CD4-positive, alpha-beta T cell treated with Interleukin-2 at 100 ng/mL for 4 hours (primary cell): ENCODE measurements at regions not wholly inside any gene's neighbourhood (a gene's known extent, or its start where the extent isn't known, plus 50 kb on each side); places are given as distances from the start of the nearest gene placed in this dataset.
"Not testable (repeated sequence)": the region's sequence is repeated elsewhere in the genome, so short reads cannot be mapped to it uniquely, and the experiment has no call there.

ENCODE experiments used
- DNase-seq: peaks from one replicate; pipeline ENCODE4 v3.0.0-alpha.2; 2020; ENCODE audit warnings: low spot score

DNA sequence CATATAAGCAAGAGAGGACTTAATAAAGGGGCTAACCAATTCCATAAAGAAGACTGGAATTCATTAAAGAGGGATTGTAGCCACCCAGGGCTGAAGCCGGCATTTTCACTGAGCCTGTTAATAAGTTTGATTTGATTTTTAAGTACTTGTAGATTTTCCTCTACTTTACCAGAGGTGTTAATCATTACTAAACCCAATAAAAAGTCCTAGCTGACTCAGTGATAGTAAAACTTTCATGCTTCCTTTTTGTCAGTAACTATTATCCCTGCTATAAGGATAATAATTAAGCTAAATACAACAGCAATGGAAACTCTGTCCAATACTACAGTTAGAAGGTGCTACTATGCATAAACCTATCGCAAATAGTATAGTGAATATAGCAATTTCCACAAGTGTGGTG lies 260.2 kb downstream of the CEMIP2 start:
- not testable (repeated sequence) for DNase-seq

DNA sequence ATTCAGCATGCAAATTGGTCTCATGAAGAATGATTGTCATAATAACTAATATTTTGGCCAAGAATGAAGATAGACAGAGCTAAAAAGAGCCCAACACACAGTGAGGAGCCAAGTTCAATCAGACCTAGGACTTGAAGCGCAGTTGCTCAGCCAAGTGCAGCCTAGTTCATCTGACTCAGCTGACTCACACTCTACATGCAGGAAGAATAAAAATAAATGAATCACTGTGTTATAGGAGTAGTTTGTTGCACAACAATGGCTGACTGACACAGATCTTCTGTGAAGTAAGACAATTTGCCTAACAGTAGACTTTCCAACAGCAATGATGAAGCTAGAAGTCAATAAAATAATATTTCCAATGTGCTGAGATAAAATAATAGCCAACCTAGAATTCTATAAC lies 261.5 kb downstream of the CEMIP2 start:
- no peak for DNase-seq

DNA sequence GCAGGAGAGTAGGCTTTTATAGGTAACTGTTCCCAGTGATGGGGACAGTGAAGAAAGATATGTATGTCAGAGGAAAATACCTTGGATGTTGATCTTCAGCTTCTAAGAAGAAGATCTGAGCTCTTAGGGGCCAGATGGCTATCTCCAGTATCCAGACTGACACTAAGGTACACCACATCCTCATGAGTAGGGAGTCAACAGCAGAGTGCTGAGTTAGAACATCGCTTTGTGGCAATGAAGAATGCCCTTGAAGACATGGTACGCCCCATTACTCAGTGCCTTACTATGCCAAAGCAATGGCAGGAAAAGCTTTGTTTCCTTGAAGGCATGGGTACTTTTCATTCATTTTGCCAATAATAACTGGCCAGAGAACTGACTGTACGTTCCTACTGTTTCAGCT lies 263.7 kb downstream of the CEMIP2 start:
- no peak for DNase-seq

DNA sequence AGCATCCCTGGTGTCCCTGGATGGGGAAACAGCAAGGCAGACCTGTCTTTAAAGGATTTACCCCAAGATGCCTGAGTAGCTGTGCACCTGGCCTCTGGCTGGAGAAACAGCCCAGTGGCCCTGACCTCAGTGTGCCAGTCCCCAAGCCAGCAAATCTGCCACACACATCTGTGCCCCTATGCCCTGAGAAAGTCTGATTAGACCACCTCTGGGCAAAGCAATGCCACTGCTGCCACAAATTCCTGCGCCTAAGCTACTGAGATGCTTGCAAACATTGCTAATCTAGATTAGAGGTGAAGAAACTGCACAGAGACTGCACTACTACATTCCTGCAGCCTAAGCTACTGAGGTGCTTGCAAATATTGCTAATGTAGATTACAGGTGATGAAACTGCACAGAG lies 269.6 kb downstream of the CEMIP2 start:
- no peak for DNase-seq

DNA sequence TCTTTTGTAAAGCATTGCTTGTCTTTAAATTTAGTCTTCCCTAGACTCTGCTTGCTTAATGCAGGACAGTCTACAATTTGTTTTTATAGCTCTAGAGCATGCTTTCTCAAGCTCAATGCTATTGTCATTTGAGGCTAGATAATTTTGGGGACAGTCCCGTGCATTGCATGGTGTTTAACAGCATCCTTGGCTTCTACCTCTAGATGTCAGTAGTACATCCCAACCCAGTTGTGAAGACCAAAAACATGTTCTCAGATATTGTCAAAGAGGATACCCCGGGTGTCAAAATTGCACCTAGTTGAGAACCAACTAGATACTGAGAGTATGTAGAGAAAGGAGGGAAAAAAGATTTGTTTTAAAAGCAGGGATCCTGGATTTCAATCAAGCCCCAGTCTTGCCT lies 277.5 kb downstream of the CEMIP2 start:
- DNase-seq, result no peak

DNA sequence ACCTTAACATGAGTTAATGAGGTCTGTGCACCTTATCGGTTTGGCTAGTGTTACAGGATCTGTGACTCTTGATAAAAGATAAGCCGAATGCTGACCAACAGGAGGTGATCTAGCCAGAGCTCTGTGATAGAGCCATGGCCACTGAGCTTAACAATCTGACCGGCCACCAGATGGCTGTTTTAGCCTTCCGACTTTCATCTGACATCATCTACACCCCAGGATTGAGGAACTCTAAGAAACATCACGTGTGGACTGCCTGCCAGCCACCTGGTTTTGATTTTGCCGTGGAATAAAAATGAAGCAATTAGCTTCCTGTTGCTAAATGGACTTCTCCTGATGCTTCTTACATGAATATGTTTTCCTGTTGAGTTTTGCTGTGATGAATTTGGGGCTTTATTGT lies 281.3 kb downstream of the CEMIP2 start:
- no peak for DNase-seq

DNA sequence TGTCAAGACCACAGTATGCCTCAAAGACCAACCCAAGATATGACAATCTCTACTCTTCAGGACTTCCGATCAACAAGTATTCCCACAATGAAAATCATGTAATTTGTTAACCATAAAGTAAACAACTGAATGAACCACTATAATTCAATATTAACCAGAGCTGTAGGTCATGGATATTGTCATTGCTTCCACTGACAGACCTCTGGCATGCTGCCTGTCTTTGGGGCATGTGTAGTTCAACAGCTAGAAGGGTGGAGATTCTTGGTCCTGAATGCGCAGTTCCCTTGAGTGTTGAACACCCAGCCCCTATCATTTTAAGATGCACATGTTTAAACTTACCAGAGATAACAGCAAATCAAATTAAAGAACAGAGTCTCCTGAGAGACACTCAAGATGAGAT lies 283.0 kb downstream of the CEMIP2 start:
- no peak for DNase-seq

DNA sequence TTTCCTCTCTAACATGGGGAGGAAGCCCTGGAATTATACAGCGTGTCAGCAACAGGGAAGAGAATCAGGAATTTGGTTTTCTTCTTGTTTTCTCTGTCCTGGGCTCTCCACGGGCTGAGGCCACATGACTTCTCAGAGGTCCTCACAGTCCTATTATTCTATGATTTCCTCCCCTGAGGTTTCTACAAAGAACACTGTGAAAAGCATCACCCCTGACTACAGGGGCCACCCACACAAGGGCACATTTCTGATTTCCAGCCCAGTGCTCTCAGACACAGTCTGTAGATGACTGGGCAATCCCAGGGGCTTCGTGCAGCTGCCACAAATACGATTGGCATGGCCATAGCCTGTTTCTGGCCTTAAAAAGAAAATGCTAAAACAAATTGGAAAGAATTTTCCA lies 284.9 kb downstream of the CEMIP2 start:
- no peak for DNase-seq

DNA sequence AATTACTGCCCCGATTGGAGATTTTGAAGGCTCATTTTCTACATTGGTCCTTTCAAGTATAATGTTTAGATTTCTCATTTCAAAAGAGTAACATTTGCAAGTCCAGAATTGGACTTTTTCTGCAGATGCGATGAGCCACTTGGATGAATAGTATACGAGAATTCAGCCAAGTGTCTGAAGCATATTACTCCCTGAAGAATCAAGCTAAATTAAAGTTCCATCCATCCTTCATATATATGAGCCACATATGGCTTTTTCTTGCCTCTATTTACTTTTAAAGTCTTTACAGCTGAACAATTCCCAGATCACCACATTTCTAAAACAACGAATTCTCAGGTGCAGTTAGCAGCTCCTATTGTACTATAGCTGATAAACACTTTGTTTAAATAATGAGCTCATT lies 288.7 kb downstream of the CEMIP2 start:
- no peak for DNase-seq

DNA sequence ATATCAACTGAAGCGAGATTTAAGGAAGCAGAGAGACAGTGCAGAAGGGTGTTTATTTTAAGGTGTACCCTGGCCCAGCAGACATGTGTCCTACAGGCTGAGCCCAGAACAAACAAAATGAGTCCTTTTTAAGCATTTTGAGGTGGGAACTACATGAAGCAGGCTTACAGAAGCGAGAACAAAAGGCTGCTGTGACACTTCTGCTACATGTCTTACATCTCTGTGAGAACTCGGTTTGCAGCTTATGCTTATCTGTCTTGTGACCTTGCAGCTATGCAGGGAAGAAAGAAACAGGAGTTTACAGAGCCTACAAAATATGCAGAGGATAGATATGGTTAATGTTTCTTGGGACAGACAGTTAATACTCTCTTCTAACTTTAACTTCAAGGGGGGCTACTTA lies 295.9 kb downstream of the CEMIP2 start:
- no peak for DNase-seq

DNA sequence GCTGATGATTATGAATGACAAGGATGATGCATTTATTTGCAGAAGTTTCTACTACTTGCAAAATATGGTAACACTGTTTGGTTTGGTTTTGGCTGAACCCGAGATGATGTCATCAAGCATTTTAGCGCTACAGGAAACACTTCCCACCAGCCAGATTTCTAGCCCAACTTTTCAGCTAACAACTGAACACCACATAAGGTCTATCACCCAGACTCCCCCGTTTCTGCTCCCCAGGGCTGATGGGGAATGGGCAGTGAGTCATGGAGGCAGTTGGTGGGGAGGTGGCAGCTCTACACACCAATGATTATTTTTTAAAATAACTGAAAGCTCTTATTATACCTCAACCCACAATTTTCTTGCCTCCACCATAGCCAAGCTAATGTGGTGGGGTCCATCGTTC lies 302.9 kb downstream of the CEMIP2 start:
- DNase-seq, result no peak

DNA sequence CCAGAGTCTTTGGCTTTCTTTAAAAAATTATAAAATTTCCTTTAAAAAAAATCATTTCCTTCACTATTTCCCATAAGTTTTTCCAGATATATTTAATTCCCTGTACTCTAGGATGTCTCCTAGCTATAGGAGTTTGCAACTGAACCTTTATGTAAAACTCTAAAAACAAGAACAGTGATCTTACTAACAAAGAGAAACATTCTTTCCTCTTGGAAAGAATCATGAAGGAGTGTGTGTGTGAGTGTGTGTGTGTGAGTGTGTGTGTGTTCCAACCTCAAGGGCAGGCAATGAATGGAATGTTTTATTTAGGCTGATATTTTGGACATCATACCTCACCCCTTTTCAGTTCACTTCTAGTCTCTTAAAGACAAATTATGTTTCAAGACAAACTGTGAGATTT lies 309.2 kb downstream of the CEMIP2 start:
- DNase-seq, result no peak

DNA sequence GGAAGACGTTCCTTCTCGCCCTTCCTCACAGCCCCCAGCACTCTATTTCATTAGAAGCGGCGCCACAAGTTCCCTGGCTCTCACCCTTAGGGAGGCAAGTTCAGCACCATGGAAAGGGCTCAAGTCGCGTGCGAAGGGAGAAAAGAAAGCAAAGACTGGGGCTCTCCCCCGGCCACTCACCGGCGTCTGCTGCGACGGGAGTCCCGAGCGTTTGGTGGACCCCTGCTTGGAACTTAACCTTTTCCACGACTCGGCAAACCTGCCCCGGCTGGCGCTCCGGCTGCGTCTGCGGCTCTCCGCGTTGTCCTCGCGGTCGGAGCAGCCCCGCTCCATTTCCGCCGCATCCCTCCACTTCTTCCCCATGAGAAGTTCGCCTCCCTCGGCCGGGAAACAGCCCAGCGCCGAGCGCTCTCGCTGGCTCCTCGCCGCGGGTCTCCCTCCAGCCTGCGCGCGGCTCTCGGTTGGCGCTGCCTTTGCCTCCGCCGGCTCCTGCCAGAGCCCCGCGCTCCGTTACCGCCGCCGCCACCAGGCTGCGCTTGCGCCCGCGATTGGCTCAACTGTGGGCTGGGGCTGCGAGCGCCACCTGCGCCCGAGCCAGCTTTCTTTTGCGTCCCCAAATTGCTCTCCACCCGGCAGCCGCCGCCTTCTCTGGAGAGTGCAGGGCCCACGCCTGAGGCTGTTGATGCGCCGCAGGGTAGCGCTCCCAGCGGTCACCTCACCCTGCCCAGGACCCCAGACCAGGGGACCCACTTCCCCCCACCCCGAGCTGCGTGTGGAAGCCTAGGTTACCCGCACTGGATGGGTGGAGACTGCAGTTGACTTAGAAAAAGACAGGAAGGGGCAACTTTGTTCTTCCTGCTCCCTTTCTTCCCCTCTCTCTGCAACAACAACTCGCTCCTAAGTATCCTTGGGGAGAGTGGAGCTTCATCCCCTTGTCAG lies 321.6 kb downstream of the CEMIP2 start:
- no peak for DNase-seq

DNA sequence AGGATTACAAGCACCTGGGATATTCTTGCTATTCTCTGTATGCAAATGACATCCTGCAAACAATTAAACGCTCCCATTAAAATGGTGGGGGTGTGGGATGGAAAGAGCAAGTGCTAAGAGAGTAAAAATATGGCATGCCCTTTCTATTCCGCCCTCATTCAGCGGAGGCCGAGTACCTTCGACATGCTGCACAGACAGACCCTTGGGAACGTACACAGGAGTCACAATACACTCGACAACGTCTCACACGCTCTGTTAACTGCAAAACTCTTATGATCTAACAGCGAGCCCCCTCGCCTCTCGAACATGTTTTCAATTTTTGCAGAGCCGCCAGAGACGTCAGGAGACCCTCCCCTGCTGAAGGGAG lies 322.2 kb downstream of the CEMIP2 start:
- DNase-seq, result no peak

DNA sequence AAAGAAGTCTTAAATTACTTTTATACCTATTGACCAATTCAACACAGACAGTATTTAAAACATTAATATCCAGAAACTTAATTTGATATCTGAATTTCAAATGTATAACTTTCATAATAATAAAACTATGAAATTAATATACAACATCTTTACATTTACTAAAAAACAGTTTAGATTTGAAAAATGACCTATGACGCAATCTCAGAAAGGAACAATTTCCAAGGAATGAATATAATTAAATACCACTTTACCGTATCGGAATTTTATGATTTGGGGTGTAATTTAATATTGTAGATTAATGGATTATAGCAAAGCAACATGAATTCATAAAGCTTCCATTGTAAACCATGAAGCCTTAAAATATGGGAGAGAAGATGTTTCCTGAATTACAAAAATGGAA lies 321.5 kb upstream of the TRPM3 start:
- no peak for DNase-seq

DNA sequence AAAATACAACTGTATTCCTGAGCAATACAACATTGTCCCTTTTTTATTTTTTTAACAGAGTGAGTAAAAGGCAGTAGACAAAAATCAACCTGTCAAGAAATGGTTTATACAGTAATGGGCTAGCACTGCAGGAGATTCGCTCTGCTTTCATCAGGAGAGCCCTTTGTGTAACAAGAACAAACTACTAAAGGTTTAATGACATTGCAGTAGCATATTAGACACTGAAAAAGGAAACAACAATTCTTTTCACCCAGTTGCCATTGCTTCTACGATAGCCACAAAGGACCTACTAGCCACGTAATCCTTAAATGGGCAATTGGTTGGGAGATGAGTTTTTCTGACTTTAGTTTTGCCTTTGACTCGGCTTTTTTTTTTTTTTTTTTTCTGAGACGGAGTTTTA lies 319.8 kb upstream of the TRPM3 start:
- DNase-seq, result no peak

DNA sequence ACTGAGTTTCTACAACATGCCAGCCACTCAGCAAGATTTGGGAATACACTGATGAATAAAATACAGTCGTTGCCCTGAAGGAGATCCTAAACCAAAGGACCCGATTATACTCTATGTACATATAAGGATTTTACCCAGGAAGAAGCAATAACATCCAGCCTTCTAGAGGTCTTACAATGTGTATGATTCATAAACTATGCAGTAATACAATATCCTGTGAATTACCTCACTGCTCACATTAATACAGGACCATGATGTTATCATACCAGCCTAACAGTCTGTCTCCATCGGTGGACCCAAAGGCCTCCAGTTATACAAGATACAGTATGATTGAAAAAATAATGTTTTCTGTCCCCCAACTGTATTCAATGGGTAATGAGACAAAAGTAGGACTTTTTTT lies 310.5 kb upstream of the TRPM3 start:
- DNase-seq, result no peak

DNA sequence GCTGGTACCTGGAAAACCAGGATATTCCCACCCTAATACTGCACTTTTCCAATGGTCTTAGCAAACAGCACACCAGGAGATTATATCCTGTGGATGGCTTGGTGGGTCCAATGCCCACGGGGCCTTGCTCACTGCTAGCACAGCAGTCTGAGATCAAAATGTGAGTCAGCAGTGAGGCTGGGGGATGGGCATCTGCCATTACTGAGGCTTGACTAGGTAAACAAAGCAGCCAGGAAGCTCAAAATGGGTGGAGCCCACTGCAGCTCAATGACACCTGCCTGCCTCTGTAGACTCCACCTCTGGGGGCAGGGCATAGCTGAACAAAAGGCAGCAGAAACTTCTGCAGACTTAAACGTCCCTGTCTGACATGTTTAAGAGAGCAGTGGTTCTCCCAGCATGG lies 285.9 kb upstream of the TRPM3 start:
- DNase-seq, result not testable (repeated sequence)

DNA sequence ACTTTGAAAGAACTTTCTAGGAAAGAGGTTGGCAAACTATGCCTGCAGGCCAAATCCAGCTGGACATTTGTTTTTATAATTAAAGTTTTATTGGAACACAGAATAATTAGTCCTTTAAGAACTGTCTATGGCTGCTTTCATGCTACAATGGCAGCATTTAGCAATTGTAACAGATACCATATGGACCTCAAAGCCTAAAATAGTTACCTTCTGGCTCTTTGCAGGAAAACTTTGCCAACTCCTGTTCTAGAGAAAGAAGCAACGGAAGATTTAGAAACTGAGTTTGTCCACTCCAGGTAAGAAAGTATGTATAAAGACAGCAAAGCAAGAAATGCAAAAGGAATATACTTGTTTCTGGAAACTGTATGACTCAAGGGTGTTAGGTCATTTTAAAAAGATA lies 281.7 kb upstream of the TRPM3 start:
- DNase-seq, result no peak

DNA sequence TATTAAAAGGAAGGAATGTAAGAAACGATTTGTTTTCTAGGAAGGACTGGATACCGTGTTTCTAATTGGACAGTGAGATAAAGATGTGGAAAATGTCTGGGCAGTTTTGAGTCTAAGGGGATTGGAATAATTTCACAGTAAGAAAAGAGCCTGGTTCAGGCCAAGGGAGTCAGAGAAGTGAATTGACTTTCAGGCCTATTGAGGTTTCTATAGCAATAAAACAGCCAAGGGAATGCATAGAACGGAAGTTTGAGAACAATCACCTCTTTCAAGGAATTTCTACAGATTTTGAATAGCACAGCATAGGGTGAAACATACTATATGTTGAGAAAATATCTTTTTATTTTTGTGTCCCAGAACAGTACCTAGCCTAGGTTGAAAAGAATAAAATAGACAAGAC lies 271.6 kb upstream of the TRPM3 start:
- DNase-seq, result no peak

DNA sequence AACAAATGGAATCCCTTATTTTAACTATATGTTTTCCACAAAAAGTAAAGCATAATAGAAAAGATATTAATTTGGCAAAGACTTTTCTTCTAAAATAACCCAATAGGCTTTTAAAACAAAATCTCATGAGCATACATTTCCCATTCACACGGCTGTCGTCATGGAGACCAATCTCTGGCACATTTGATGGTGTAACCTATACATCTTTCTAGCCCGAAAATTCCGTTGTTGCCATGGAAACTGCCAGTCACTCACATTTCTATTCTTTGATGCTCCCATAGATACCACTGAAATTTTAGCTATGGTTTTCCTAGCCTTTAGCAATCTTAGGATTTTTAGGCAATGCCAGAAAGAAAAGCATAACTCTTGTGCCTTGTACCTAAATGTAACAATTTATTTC lies 262.9 kb upstream of the TRPM3 start:
- no peak for DNase-seq

DNA sequence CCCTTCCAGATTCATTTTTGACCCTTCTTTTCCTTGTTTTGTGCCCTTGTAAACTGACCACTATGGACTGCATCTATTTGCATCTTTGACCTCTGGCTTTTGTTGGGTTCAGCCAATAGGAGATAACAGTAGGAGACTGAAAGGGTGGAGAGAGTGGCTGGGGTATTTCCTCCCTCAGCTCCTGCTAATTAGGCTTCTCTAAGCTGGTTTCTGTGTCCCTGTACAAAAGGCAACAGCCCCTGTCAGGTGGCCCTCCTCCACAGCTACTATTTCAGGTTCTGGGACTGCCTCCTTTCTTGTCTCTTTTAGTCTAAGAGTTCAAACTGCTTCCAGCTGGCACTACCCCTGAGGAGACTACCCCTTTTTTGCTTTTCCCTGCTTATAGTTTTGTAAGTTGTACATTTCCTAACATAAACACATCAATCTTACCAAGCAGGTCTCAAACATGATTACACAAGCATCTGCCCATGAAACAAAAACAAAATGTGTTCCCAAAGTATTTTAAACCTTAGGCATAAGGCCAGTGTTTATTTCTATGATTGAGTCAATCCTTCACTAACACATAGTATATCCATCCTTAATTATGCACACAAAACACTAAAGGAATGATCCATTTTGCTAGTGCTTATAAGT lies 262.0 kb upstream of the TRPM3 start:
- DNase-seq, result no peak

DNA sequence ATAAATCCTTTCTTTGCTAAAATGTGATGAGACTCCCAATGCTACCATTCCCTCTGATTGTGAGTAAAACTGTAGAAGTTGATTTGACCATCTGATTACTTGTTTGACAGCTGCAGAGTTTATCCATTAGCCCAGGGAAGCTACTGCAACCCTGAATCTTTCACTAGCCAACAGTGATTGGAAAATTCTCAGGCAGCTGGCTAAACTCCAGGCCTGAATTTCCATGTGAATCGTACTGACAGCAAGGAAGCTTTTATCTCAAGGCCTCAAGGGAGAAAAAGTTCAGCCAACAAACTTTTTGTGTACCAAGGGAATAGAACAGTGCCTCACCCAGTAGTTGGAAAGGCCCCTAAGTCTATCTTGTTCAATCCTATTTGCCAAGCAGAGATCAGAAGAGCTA lies 246.7 kb upstream of the TRPM3 start:
- DNase-seq, result no peak
